IPS-NIHi7 (cell line): ENCODE measurements at regions not wholly inside any gene's neighbourhood (a gene's known extent, or its start where the extent isn't known, plus 50 kb on each side); places are given as distances from the start of the nearest gene placed in this dataset.
A peak's percentile ranks its signal among the peaks of the same experiment; 100 is the strongest.

Source experiments
- DNase-seq: peaks from one replicate; pipeline ENCODE4 v3.0.0; 2012; ENCODE audit warnings: mixed read lengths; ENCODE audit errors: extremely low spot score

GRCh38 chr6:54440549-54440948 lies 132.3 kb downstream of the TINAG start:
- no peak for DNase-seq

- DNase-seq: no peak
These were observed 132.8 kb downstream of the TINAG start for GRCh38 chr6:54441020-54441419.

- DNase-seq: no peak
These were observed 133.5 kb downstream of the TINAG start for GRCh38 chr6:54441687-54442248.

DNA sequence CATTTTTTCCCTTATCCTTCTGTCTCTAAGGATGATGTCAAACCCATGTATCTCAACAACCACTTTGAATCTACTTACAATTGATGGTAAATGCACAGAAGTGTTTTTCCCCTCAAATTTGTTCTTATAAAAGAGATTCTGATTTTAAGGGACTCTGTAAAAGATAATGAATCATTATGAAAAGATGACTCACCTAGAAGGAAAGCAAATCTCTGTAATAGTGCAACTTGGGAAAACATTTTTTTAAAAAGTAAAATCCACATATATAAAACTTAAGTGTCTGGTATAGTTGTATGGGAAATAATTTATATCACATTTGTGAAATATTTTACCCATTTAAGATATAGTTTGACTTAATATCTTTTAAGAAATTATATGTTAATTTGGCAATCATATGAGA lies 137.0 kb downstream of the TINAG start:
- no peak for DNase-seq

GRCh38 chr6:54448617-54449016 lies 140.4 kb downstream of the TINAG start:
- DNase-seq: no peak

DNA sequence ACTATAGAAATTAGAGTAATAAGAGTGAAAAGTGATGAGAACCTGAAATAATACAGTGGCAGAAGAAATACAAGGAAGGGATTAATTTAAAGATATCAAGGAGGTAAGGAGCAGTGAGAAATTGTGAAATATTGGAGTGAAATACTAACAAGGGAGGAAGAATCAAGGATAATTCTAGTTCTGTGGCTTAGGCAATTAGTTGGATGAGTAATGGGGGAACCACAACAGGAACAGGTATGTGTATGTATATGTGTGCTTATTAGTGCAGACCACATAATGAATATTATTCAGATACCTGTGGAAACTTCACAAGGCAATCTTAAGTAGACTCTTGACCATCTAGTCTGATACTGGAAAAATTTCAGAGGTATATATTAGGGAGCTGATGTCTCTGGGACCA lies 143.3 kb downstream of the TINAG start:
- no peak for DNase-seq

DNA sequence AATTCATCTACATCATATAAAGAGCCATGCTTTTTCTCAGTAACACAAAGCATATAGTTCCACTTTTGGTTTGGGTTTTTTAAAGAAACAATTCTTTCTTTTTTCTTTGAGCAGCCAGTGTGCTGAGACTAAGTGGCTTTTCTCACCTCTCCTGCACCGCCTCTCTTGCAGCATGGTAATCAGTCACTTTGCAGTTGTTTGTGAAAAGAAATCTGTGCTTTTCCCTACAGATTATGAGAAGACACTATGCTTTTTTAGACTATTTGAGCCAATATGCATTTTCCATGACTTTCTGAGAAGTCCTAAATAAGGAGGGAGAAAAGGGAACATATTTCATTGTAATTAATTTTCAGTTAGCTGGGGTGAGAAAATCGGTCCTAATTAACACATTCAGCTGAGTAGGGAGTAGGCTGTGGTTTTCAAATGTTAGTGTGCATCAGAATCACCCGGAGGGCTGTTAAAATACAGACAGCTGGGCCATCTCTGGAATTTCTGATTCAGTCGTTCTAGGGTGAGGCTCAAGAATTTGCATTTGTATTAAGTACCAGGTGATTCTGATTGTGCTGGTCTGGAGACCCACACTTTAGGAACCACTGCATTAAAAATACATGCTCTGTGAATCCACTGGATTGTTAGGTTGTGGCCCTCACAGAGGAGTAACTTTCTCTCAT lies 155.2 kb downstream of the TINAG start:
- no peak for DNase-seq

GRCh38 chr6:54465649-54466300 lies 157.5 kb downstream of the TINAG start:
- DNase-seq: no peak

DNA sequence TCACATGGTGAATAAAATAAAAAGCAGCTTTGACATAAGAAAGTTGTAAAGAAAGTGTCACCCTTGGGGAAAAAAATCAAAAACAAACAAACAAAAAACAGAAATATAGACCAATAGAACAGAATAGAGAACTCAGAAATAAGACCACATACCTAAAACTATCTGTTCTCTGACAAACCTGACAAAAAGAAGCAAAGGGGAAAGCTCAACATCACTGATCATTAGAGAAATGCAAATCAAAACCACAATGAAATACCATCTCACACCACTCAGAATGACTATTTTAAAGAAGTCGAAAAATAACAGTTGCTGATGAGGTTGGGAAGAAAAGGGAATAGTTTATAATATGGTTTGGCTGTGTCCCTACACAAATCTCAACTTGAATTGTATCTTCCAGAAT lies 159.1 kb downstream of the TINAG start:
- no peak for DNase-seq

DNA sequence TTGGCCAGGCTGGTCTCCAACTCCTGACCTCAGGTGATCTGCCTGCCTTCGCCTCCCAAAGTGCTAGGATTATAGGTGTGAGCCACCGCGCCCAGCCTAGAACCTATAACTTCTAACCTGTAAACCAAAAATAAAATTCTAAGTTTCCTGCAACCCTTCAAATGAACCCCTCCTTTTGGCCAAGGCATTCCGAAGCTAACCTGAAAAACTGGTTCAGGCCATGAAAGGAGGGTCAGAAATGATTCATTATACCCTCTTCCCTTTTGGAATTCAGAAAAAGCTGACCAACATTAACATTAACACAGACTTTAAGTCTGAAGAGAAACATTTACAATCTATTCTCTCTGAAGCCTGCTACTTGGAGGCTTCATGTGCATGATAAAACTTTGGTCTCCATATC lies 165.1 kb downstream of the TINAG start:
- DNase-seq: no peak

DNA sequence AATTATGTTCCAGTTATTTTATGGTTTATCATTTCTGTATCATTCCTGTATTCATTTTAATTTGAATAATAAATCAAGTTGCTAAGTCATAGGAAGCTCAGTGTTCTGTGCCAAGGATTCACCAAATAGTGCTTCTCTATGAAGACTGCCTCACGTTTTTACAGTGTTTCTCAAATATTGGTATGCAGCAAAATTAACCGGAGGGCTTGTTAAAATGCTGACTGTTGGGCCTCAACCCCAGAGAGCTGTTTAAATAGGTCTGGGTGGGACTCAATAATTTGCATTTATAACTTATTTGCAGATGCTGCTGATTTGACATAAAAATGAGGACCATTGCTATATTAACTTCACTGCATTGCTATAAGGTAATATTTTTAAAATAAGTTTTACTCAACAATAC lies 166.7 kb downstream of the TINAG start:
- DNase-seq: no peak

DNA sequence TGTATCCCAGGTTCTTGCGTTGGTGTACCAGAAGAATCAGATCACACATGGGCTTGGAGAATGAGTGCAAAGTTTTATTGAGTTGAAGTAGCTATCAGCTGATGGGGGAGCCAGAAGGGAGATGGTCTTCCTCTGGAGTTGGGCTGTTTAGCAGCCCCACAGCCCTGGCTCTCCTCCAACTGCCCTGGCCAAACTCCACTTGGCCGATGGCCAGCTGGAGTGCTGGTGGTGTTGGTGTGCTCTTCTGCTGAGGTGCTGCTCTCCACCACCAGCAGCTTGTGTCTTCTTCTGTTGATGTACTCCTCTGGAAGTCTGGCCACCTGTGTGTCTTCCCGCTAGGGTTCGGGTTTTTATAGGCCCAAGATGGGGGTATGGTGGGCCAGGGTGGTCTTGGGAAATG lies 172.8 kb downstream of the TINAG start:
- no peak for DNase-seq

GRCh38 chr6:54491431-54491830 lies 183.2 kb downstream of the TINAG start:
- DNase-seq: no peak

DNA sequence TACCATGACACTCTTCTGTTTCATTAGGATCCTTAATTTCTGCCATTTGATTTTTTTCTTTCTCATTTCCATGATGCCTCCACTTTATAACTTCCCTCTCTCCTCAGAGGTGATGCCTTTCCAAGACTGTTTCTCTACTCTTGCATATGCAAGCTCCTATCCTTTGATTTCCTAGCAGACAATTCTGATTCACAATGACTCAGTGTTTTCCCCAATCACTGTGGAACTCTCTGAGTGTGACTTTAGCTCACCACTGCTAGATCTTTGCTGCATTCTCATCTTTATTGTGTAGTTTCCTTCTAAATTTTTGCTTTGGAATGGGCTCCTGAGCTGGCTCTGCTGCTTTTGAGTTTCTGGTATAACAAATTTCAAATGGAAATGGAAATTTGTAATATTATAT lies 184.9 kb downstream of the TINAG start:
- DNase-seq: peak; percentile 13

DNA sequence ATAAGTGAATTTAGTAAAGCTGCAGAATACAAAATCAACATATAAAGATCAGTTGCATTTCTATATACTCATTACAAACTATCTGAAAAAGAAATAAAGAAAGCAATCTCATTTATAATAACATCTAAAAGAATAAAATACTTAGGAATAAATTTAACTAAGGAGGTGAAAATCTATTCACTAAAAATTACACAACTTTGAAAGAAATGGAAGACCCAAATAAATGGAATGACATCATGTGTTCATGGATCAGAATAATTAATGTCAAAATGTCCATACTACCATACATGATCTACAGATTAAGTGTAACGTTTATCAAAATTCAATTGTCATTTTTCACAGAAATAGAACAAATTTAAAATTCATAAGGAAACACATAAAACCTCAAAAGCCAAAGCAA lies 194.9 kb downstream of the TINAG start:
- DNase-seq: no peak

DNA sequence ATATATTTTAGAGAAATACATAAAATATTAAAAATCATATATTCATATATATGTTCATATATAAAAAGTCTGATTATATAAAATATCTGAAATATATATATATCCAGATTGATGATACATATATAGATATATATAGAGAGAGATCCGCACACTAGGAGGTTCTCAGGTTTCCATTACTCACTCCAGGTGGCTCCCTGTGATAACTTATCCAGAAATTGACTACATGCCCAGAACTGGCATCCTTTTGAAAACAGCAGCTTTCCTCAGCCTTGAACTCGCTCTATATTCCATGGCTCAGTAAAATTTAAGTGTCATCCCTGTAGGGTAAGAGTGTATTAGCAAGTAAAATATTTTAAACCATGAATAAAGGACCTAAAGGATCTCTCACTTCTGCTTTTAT lies 206.8 kb downstream of the TINAG start:
- DNase-seq: no peak

GRCh38 chr6:54515713-54516112 lies 207.5 kb downstream of the TINAG start:
- DNase-seq: no peak

DNA sequence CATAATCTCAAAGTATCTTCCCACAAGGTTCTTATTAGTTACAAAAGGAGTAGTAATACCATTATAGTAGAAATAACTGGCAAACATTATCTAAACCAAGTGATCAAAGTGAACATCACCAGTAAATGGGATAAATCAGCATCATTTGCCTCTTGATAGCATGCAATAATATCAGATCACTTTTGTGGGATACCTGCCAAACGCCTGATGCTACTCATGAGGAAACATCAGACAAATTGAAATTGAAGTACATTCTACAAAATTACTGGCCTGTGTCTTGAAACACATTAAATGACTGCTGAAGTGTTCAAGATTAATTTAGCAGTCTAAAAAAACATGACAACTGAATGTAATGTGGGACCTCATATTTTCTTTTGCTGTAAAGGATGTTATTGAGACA lies 208.1 kb downstream of the TINAG start:
- DNase-seq: no peak

DNA sequence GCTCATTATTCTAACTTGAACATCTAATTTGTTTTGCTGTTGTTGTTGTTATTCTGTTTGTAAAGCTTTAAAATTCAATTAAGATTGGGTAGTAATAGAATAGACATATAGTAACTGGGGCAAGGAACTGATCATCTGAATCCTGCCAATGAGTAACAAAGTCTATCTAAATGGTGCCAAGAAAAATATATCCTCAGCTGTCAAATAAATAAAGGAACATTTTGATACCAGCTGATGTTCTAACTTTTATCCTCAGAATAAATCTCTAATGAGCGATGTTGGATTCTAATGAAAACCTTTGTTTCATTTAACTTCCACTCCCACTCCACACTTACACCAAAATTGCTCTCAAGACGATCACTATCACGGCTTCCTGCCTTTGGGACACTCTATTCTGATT lies 210.9 kb downstream of the TINAG start:
- DNase-seq: no peak

GRCh38 chr6:54525731-54526130 lies 217.5 kb downstream of the TINAG start:
- no peak for DNase-seq

- peak; percentile 22 for DNase-seq
These were observed 225.3 kb downstream of the TINAG start for GRCh38 chr6:54533567-54533966.

- no peak for DNase-seq
These were observed 227.3 kb downstream of the TINAG start for GRCh38 chr6:54535568-54535967.

DNA sequence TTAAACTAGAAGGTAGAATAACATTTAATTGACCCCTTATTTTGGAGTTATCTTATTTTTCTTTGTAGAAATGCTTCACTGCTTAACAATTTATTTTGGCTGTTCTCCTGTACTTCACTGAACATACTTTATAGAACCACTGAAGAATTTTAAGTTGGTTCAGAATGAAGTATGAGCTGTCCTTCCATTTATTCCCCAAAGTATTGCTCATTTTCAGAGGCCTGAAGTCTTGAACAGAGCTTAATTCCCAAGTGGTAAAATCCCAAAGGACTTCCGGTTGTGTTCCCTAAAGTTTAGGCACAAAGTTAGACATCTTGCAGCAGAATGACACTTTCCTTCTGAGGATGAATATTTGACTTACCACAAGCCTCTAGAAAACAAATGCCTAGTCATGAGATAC lies 233.3 kb downstream of the TINAG start:
- DNase-seq: no peak

GRCh38 chr6:54559136-54559535 lies 250.9 kb downstream of the TINAG start:
- DNase-seq: no peak
